Right lobe of liver (tissue), 4 donors: ENCODE measurements at regions not wholly inside any gene's neighbourhood (a gene's known extent, or its start where the extent isn't known, plus 50 kb on each side); places are given as distances from the start of the nearest gene placed in this dataset.

Experiments
- CTCF ChIP-seq, 4 donors: fragments of 200-600 bp in 3 of 4; fragments of 450-650 bp in 1 of 4; IDR thresholded peaks; one replicate each; pipeline versions ENCODE4 v1.5.1 to v1.8.0; 2016 to 2022; ENCODE audit warnings: antibody characterized with exemption in 4 of 4, mild to moderate bottlenecking in 2 of 4
- POLR2A ChIP-seq: fragments of 450-650 bp; IDR thresholded peaks from one replicate; pipeline ENCODE4 v1.6.1; 2017; ENCODE audit warnings: antibody characterized with exemption, mild to moderate bottlenecking
- donor health status: DM: no; HTN: no; CAD: no.
- donor health status: DM: no; HTN: no; CAD: no.
- donor health status: DM: no; HTN: yes; CAD: no.

GRCh38 chr13:30840515-30840914 lies 65.6 kb upstream of the MEDAG start:
- TF ChIP-seq CTCF (IDR thresholded peaks at IDR 0.05) (no peak), POLR2A (no peak)
